GM18951 (cell line): ENCODE measurements at regions not wholly inside any gene's neighbourhood (a gene's known extent, or its start where the extent isn't known, plus 50 kb on each side); places are given as distances from the start of the nearest gene placed in this dataset.

Experiments used
- POLR2A ChIP-seq: IDR thresholded peaks from 4 replicates; pipeline ENCODE4 v1.6.1; 2011; ENCODE audit warnings: mild to moderate bottlenecking; ENCODE audit not compliant: insufficient read length, insufficient read depth; ENCODE audit errors: extremely low read depth
- in situ Hi-C: fragments of 300-500 bp; cut with MboI; formaldehyde crosslinking; loops from one replicate; pipeline ENCODE4 v1.12.0; 2022; ENCODE audit warnings: low sequenced_read_pairs, mixed read lengths, inconsistent platforms; ENCODE audit not compliant: unreplicated experiment

DNA sequence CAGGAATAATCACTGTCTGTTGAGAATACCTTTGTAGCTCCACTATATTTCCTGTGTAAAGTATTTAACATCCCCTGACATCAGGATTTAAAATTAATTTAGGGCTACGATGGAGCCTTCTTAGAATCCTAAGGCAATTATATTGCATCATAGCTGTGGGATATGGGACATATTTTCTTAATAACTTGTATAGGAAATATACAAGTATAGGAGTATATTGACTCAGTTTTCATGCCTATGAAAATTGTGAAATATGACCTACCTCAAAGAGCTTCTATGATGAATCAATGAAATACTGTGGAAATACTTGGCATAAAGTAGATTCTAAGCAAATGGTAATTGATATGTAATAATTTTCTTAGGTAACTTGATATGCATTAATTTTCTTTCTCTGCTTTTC, 221.0 kb upstream of the KLF4 start:
- in situ Hi-C loops = no loop called here
- no peak for TF ChIP-seq POLR2A

DNA sequence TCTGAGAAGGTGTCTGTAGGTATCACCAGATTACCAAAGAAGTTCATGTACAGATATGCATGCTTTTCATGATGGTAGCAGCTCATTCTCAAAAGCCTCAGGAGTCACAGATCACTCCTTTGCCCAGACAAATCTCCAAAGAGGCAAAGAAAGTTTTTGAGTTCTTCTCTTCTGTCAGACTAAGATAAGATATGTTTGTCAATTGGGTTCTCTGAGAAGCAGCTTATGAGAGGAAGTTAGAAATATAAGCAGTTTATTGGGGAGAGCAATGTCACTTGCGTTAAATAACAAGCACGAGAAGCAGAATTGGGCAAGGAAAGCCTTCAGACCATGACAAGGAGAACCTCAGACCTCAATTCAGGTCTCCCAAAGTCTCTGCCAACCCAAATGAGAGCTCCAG, 219.2 kb upstream of the KLF4 start:
- in situ Hi-C loops = no loop called here
- TF ChIP-seq POLR2A = no peak

DNA sequence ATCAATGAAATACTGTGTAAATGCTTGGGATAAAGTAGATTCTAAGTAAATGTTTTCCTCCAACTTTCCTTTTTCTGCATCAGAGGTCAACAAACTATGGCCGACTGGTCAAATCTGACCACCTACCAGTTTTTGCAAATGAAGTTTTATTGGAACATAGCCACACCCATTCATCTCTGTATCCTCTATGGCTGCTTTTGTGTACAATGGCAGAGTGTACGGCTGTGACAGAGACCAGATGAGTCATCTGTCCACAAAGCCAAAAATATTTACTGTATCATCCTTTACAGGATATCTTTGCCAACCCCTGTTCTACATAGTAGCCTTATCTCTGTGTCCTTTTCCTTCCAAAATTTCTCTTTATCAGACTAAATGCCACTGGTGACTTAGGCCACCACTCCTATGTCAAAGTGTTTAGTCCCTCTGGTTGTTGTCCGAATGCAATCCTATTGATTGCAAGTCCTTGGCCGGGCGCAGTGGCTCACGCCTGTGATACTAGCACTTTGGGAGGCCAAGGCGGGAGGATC, 218.4 kb upstream of the KLF4 start:
- in situ Hi-C loops = no loop called here

DNA sequence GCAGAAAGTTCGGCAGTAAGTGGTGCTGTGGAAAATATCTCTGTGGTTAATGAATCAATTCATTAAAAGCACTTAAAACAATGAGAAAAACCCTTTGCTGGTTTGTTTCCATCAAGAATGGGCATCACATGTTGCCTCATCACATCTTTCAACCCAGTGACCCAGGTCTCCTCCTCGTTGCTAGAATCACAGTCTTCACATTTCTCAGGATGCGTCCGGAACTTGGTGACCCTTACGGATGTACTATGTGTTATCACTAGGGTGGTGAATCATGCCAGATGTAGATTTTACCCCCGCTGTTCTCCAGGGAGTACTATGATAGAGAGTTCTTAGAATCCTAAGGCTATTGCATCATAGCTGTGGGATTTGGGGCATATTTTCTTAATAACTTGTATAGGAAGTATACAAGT, 217.9 kb upstream of the KLF4 start:
- TF ChIP-seq POLR2A = no peak
- in situ Hi-C loops = no loop called here

More for the DNA sequence above, 218.4 kb upstream of the KLF4 start:
- TF ChIP-seq POLR2A = no peak

DNA sequence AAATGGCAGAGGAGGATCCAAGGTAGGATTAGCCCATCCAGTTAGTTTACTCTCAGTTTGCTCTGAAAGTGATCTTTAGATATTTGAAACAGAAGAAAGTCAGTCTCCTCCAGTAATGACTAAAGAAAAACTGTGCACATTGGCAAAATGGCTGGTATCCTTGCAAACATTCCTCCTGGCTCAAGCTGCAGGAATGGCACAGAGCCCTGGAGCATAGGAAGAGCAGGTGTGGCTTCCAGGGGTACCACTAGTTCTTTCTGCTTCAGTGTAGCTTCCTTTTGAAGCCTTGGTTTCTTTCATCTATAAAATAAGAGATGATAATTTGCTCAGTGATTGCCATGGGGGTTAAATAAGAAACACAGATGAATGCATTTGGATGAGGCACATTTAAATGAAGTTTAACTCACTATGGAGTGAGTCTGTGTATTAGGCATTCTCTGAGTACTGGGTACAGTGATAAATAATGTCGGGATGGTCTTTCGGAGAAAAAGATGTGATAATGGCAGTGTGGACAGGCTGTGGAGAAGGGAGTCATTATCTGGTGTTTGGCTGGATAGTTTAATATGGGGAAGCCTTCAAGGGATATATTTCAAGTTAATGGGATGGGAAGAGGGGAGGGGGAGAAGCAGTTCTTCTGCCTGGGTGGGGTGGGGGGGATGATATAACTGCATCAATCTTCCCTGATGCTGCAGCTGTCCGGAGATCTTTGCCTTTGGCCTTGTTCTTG, 217.3 kb upstream of the KLF4 start:
- in situ Hi-C loops = no loop called here
- TF ChIP-seq POLR2A = no peak

DNA sequence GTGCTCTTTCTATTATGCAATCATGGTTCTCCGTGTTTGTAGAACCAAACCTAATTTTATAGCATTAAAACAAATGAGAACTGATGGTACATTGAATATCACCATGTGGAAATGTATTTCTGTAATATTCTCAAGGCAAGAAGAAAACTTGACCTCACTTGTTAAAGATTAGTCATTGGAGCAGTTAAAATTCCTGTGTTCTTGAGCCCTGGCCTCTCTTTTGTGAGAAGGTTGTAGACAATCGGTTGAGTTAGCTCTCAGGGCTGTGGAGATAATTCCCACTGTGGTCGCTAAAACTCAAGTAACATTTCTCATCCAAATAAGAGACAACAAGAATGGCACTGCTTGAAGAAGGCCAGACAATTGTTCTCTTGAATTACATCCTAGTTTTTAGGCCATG, 216.0 kb upstream of the KLF4 start:
- in situ Hi-C loops = no loop called here
- no peak for TF ChIP-seq POLR2A

DNA sequence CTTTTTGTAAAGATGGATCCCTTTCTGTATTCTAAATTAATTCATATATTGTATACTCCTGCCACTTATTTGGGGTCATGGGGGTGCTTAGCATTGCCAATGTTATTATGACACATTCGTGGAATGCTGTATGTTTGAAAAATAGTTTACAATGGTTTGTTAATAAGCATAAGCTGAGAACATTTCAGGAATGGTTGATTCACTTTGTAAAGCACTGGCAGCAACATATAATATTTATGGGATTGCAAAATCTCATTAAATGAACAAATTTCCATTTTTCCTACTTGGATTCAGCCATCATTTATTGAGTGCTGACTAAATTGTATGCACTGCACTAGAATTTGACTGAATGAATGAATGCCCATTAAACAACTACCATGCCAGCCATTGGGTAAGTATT, 215.2 kb upstream of the KLF4 start:
- in situ Hi-C loops = no loop called here
- TF ChIP-seq POLR2A = no peak

DNA sequence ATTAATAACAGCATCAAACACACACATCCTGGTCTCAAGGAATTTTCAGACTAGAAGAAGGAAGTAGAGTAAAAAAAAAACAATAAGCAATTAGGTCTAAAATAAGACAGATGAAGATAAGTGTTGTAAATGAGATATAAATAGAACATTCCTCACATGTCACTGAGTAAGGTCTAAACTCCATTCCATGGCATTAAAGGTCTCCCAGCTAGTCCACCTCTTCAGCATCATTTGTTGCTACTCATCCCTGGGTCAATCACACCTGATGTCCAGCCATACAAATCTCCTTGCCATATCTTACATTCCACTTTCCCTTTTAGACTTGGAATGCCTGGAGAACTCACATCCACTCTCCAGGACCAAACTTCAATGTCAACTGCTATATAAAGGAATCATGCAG, 214.1 kb upstream of the KLF4 start:
- no peak for TF ChIP-seq POLR2A
- in situ Hi-C loops = no loop called here

DNA sequence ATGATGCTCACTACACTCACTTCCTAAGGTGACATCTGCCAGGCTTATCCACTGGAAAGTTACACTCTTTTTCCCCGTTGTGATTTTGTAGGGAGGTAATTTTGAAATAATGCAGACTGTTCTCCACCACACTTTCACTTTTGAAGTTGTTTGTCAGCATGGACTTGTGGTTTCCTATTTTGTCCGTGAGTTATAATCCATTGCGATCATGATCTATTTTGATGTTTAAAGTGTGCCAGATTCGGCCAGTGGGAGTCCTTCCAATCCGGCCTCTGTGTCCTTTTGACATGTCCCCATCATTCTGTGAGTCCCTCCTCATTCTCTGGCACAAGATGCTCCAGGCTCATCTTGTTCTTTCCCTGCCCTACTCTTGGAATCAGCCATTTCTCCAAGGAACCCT, 211.3 kb upstream of the KLF4 start:
- TF ChIP-seq POLR2A = no peak
- in situ Hi-C loops = no loop called here

DNA sequence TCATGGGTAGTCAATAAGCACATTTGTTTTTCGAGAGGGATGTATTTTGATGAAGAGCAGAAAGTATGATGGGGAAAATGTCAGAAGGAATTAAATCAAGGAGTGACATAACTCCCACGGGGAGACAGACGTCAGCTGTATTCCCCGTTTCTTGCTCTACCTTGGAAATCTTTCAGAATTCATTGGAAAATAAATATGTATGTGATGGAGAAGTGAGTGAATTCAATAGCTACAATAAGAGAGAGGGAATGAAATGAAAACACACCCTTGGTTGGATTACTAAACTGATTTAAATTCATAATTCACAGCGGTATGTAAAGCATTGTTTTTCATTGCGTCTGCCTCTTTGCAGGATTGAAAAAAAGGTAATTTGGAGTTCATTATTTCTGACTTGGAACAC, 209.7 kb upstream of the KLF4 start:
- TF ChIP-seq POLR2A = no peak
- in situ Hi-C loops = no loop called here

DNA sequence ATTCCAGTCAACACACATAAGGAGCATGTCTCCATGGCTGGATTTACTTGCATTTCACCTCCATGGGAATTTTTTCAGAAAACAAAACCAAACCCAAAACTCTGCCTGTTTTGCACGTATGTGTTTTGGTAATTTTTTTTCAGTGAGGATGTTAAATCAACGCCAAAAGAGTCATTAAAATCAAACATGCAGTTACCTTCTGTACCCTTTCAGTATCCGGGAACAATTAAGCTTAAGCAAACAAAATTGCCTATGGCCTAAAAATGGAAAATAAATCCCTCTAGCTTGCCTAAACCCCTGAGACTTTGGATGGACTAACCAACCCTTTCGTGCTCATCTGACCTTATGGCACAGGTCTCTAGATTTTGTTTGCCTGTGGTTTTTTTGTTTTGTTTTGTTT, 209.2 kb upstream of the KLF4 start:
- no peak for TF ChIP-seq POLR2A
- in situ Hi-C loops = no loop called here

DNA sequence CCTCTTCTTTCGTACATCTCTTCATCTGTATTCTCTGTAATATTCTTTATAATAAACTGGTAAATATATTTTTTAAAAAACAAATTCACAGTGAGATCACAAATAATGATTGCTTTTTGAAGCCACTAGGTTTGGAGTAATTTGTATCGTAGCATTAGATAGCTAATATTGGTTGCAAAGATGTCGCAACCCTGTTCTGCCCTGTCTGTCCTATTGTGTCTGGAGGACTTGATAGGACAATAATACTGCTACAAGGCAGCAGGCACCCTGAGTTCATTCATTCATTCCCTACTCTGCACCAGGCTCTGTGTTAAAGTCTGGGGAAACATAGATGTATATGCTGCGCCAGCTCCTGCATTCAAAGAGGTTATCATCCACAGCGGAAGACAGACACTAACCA, 206.7 kb upstream of the KLF4 start:
- in situ Hi-C loops = no loop called here
- TF ChIP-seq POLR2A = no peak

DNA sequence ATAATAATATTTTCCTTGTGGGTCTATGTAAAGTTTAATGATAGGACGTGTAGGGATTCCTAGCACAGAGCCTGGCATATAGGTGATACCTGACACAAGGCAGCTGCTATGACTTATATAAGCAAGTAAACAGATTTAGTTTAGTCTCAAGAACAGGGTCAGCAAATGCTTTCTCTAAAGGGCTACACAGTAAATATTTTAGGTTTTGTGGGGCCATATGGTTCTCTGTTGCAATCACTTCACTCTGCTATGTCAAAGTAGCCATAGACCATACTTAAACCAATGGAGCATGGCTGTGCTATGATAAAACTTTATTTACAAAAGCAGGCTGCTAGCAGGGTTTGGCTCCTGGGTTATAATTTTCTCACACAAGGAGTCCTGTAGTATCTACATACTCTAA, 204.8 kb upstream of the KLF4 start:
- in situ Hi-C loops = no loop called here
- no peak for TF ChIP-seq POLR2A

DNA sequence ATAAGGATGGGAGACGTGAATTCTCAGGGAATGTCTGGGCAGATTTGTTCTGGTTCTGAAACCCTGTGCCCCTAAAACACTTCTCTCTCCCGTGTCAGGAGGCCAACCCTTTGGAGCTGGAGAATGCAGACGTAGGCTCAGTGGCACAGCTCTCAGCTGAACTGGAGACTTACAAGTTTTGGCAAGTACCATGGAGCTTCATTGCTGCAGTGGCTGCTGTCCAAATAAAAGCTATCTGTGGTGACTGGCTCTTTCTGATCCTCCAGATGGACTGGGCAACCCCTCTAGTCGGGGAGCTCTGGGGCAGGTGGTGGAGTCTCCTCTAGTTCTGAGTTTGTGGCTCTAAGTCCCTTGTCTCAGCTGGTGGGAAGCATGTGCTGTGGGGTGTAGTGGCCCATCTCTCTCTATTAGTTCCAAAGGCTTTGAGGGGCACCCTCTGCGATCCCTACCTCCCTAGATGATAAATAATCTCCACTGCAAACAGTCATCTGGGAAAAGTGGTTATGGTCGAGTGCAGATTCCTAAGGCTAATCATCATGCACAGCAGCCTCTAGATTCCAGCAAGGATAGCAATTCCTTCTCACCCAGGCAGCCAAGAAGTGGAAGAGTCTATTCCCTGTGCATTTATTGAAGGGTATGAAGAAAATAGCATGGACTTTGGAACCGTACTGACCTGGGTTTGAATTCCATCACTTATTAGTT, 204.2 kb upstream of the KLF4 start:
- no peak for TF ChIP-seq POLR2A
- in situ Hi-C loops = no loop called here
